Gastroesophageal sphincter (tissue), 4 donors: ENCODE measurements at regions not wholly inside any gene's neighbourhood (a gene's known extent, or its start where the extent isn't known, plus 50 kb on each side); places are given as distances from the start of the nearest gene placed in this dataset.
A peak's percentile ranks its signal among the peaks of the same experiment; 100 is the strongest.

Experiments
- ATAC-seq: fragments of 150-250 bp; one replicate; pipeline ENCODE4 v1.9.1; 2016; ENCODE audit warnings: mild to moderate bottlenecking, moderate library complexity
- H3K27ac ChIP-seq, 4 donors: fragments of 200-600 bp; sonication (generic) in 3 of 4; 1 replicate in 3 of 4; 2 replicates in 1 of 4; pipeline ENCODE4 v1.5.1; 2016 to 2019
- H3K27me3 ChIP-seq: fragments of 200-600 bp; sonication (generic); one replicate; pipeline ENCODE4 v1.5.1; 2019
- H3K36me3 ChIP-seq, 2 donors: fragments of 200-600 bp; sonication (generic); one replicate each; pipeline ENCODE4 v1.5.1; 2019; ENCODE audit warnings: control low read depth in 1 of 2
- H3K4me1 ChIP-seq, 3 donors: fragments of 200-600 bp; sonication (generic); 1 replicate in 2 of 3; 2 replicates in 1 of 3; pipeline ENCODE4 v1.5.1; 2016 to 2019; ENCODE audit warnings: control low read depth in 2 of 3
- H3K4me3 ChIP-seq, 2 donors: fragments of 200-600 bp; sonication (generic); one replicate each; pipeline ENCODE4 v1.5.1; 2019; ENCODE audit warnings: mild to moderate bottlenecking in 1 of 2, moderate library complexity in 1 of 2
- H3K9me3 ChIP-seq, 3 donors: fragments of 200-600 bp; sonication (generic); one replicate each; pipeline ENCODE4 v1.5.1; 2017 to 2019; ENCODE audit warnings: control low read depth in 2 of 3
- EP300 ChIP-seq: sonication (generic); formaldehyde crosslinking; IDR thresholded peaks from one replicate; pipeline ENCODE4 v1.6.1; 2017; ENCODE audit warnings: antibody characterized with exemption, mild to moderate bottlenecking
- POLR2A ChIP-seq, 2 donors: fragments of 450-650 bp; IDR thresholded peaks; one replicate each; pipeline ENCODE4 v1.6.1; 2017; ENCODE audit warnings: antibody characterized with exemption in 2 of 2, mild to moderate bottlenecking in 2 of 2, moderate library complexity in 1 of 2
- POLR2AphosphoS5 ChIP-seq: sonication (generic); formaldehyde crosslinking; IDR thresholded peaks from one replicate; pipeline ENCODE4 v1.6.1; 2017; ENCODE audit warnings: antibody characterized with exemption
- WGBS, 2 donors: methylation state at CpG; one replicate each; pipeline ENCODE4 v1.1.5; 2018; ENCODE audit warnings: low coverage in 1 of 2; 5-methylcytosine and 5-hydroxymethylcytosine counted together
- TF ChIP-seq, protein P1 (sequence below), 4 experiments: fragments of 200-600 bp in 2 of 4; fragments of 450-650 bp in 2 of 4; sonication (generic) in 1 of 4; IDR thresholded peaks; one replicate each; pipeline ENCODE4 v1.5.1; 2017 to 2019; ENCODE audit warnings: antibody characterized with exemption in 4 of 4, mild to moderate bottlenecking in 2 of 4, moderate library complexity in 2 of 4

GRCh38 chr11:128179039-128179438 lies 408.3 kb downstream of the ETS1 start:
- Histone ChIP-seq H3K4me1 (no peaks in the 10 kb centered on the region), H3K36me3 (no peaks in the 10 kb centered on the region), H3K27me3 (no peaks in the 10 kb centered on the region), H3K4me3 (no peak overlapping the region), H3K27ac (no peak overlapping the region), H3K9me3 (no peaks in the 10 kb centered on the region)
- no peak for ATAC-seq
- no peak for TF ChIP-seq POLR2A (IDR thresholded peaks at IDR 0.05)
- no peak for TF ChIP-seq POLR2AphosphoS5
- TF ChIP-seq, protein P1, sequence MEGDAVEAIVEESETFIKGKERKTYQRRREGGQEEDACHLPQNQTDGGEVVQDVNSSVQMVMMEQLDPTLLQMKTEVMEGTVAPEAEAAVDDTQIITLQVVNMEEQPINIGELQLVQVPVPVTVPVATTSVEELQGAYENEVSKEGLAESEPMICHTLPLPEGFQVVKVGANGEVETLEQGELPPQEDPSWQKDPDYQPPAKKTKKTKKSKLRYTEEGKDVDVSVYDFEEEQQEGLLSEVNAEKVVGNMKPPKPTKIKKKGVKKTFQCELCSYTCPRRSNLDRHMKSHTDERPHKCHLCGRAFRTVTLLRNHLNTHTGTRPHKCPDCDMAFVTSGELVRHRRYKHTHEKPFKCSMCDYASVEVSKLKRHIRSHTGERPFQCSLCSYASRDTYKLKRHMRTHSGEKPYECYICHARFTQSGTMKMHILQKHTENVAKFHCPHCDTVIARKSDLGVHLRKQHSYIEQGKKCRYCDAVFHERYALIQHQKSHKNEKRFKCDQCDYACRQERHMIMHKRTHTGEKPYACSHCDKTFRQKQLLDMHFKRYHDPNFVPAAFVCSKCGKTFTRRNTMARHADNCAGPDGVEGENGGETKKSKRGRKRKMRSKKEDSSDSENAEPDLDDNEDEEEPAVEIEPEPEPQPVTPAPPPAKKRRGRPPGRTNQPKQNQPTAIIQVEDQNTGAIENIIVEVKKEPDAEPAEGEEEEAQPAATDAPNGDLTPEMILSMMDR (IDR thresholded peaks at IDR 0.05) = no peak
- no peak for TF ChIP-seq EP300
- 80 to 92% methylated on average over 2 of the region's 2 CpGs for WGBS, 2 donors

DNA sequence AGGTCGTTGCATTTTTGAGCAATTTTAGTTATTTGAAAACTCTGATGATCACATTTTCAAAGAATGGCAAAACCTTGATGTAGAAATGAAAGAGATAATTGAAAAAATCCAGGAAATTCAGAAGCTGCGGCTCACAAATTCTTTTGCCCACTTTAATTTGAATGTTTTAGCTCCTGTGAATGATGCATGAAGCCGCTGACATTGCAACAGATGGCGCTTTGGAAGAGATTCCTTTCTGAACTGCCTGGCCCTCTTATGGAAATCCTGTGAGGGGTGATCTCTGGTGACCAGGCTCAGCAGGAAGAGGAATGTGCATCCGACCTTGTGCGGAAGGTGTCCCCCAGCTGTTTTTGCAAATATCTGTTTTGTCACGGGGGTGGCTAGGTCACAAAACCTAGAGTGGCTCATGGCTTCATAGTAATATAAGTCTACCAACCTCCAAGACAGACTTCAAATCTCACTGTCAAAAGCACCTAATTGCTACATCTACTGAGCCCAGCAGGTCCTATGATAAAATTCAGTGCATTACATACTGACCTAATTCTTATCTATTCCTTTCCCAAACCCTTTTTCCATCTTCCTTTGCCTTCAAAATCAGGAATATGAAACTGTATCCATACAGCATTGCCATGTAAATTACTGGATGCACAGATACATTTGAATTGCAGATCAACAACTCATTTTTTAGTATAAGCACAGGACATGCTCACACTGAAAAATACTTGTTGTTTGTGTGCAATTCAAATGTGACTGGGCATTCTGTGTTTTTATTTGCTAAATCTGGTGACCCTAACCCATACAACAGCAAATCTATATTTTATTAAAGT lies 412.7 kb downstream of the ETS1 start:
- TF ChIP-seq EP300 (no peak), POLR2AphosphoS5 (no peak), POLR2A (IDR thresholded peaks at IDR 0.05) (no peak)
- TF ChIP-seq, protein P1 (IDR thresholded peaks at IDR 0.05) = no peak
- no peak for ATAC-seq
- H3K9me3 ChIP-seq = no peaks in the 10 kb centered on the region
- WGBS, 2 donors = 92 to 94% methylated on average over 5 to 7 of the region's 7 CpGs
- H3K27ac ChIP-seq = no peak overlapping the region
- no peak overlapping the region for H3K4me3 ChIP-seq
- H3K4me1 ChIP-seq = no peaks in the 10 kb centered on the region
- H3K27me3 ChIP-seq = no peaks in the 10 kb centered on the region
- no peaks in the 10 kb centered on the region for H3K36me3 ChIP-seq

- Histone ChIP-seq H3K4me1 (no peaks in the 10 kb centered on the region), H3K27ac (no peak overlapping the region), H3K4me3 (no peak overlapping the region), H3K36me3 (no peaks in the 10 kb centered on the region), H3K27me3 (no peaks in the 10 kb centered on the region), H3K9me3 (no peaks in the 10 kb centered on the region)
- ATAC-seq = peak; percentile 36
- TF ChIP-seq, protein P1 (IDR thresholded peaks at IDR 0.05) = peak; percentile 71 to 84 (median 80)
- no peak for TF ChIP-seq POLR2A (IDR thresholded peaks at IDR 0.05)
- no peak for TF ChIP-seq POLR2AphosphoS5
- TF ChIP-seq EP300 = no peak
- 36 to 41% methylated on average over 4 of the region's 4 CpGs for WGBS, 2 donors
Observed at GRCh38 chr11:128172046-128172878, 415.1 kb downstream of the ETS1 start.

DNA sequence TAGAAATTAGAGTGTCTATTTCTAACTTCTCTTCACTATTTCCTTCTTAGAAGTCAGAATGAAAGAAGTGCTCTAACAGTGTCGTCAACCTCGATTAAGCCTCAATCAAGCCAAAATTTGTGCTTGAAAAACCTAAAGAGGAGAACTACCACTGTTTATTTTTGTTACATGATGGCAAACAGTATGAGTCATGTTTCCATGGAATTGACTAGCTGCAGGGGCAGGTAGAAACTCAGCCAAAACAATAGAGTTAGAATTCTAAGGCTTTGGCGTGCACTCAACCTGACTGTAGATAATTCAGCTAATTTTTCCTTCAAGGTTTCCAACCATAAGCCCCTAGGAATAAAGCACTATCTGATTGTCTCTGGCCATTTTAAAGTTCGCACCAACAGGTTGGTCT lies 415.9 kb downstream of the ETS1 start:
- Histone ChIP-seq H3K36me3 (no peaks in the 10 kb centered on the region), H3K4me3 (no peak overlapping the region), H3K4me1 (no peaks in the 10 kb centered on the region), H3K27ac (no peak overlapping the region), H3K9me3 (no peaks in the 10 kb centered on the region), H3K27me3 (no peaks in the 10 kb centered on the region)
- ATAC-seq = no peak
- 64 to 65% methylated on average over 4 of the region's 4 CpGs for WGBS, 2 donors
- no peak for TF ChIP-seq EP300
- TF ChIP-seq POLR2AphosphoS5 = no peak
- TF ChIP-seq, protein P1 (IDR thresholded peaks at IDR 0.05) = no peak
- TF ChIP-seq POLR2A (IDR thresholded peaks at IDR 0.05) = no peak
